Frontal cortex (tissue), 3 donors: ENCODE measurements at regions not wholly inside any gene's neighbourhood (a gene's known extent, or its start where the extent isn't known, plus 50 kb on each side); places are given as distances from the start of the nearest gene placed in this dataset.
A peak's percentile ranks its signal among the peaks of the same experiment; 100 is the strongest.

ENCODE experiments used
- DNase-seq, 2 donors: peaks; one replicate each; pipeline ENCODE4 v3.0.0; 2012; ENCODE audit warnings: low spot score in 2 of 2
- FAIRE-seq: peaks from 2 replicates; lab custom pipeline; 2012; peaks lifted over from hg19 to GRCh38; lab: Jason Lieb, UNC
- donor health status: control.
- donor health status: control.
- donor health status: control.

GRCh38 chr2:18396329-18397010, 164.0 kb downstream of the RDH14 start:
- no peak for DNase-seq
- no peak for FAIRE-seq

- no peak for DNase-seq
- FAIRE-seq = no peak
Measured at GRCh38 chr2:18395555-18395954, 164.9 kb downstream of the RDH14 start.

GRCh38 chr2:18387441-18388206, 172.8 kb downstream of the RDH14 start:
- FAIRE-seq = no peak

GRCh38 chr2:18384242-18384641, 176.2 kb downstream of the RDH14 start:
- no peak for DNase-seq
- FAIRE-seq = no peak

More at GRCh38 chr2:18387441-18388206, 172.8 kb downstream of the RDH14 start:
- peak; percentile 31 to 48 for DNase-seq

GRCh38 chr2:18381386-18381785, 179.1 kb downstream of the RDH14 start:
- DNase-seq (no peak), FAIRE-seq (no peak)

- DNase-seq (no peak), FAIRE-seq (no peak)
Measured at GRCh38 chr2:18380321-18380720, 180.1 kb downstream of the RDH14 start.

GRCh38 chr2:18379870-18380269, 180.6 kb downstream of the RDH14 start:
- FAIRE-seq (no peak), DNase-seq (no peak)

- peak in 1 of 2 donors; percentile 36 for DNase-seq
- FAIRE-seq = peak; percentile 37
Measured at GRCh38 chr2:18378020-18378653, 182.3 kb downstream of the RDH14 start.

- FAIRE-seq (no peak), DNase-seq (no peak)
Measured at GRCh38 chr2:18376936-18377335, 183.5 kb downstream of the RDH14 start.

- no peak for DNase-seq
- no peak for FAIRE-seq
Measured at GRCh38 chr2:18373664-18374063, 186.8 kb downstream of the RDH14 start.

GRCh38 chr2:18373081-18373480, 187.4 kb downstream of the RDH14 start:
- FAIRE-seq (no peak), DNase-seq (no peak)

GRCh38 chr2:18372641-18373040, 187.8 kb downstream of the RDH14 start:
- FAIRE-seq (no peak), DNase-seq (no peak)

GRCh38 chr2:18369760-18370159, 190.7 kb downstream of the RDH14 start:
- FAIRE-seq (no peak), DNase-seq (no peak)

- FAIRE-seq (no peak), DNase-seq (no peak)
Measured at GRCh38 chr2:18368008-18368407, 192.4 kb downstream of the RDH14 start.

- no peak for FAIRE-seq
- no peak for DNase-seq
Measured at GRCh38 chr2:18365342-18365741, 195.1 kb downstream of the RDH14 start.

GRCh38 chr2:18363348-18363747, 197.1 kb downstream of the RDH14 start:
- DNase-seq (no peak), FAIRE-seq (no peak)

GRCh38 chr2:18362696-18363095, 197.8 kb downstream of the RDH14 start:
- DNase-seq (no peak), FAIRE-seq (no peak)

- FAIRE-seq (no peak), DNase-seq (no peak)
Measured at GRCh38 chr2:18357537-18357936, 202.9 kb downstream of the RDH14 start.

- FAIRE-seq (no peak), DNase-seq (no peak)
Measured at GRCh38 chr2:18356676-18357075, 203.8 kb downstream of the RDH14 start.

- FAIRE-seq = no peak
Measured at GRCh38 chr2:18349421-18349820, 211.0 kb downstream of the RDH14 start.

GRCh38 chr2:18346874-18347273, 213.6 kb downstream of the RDH14 start:
- FAIRE-seq = no peak
- DNase-seq = no peak

More at GRCh38 chr2:18349421-18349820, 211.0 kb downstream of the RDH14 start:
- no peak for DNase-seq
